A549 (cell line): ENCODE measurements at regions not wholly inside any gene's neighbourhood (a gene's known extent, or its start where the extent isn't known, plus 50 kb on each side); places are given as distances from the start of the nearest gene placed in this dataset.
A peak's percentile ranks its signal among the peaks of the same experiment; 100 is the strongest.

Experiments
- ATAC-seq, 2 experiments: fragments of 200-7000 bp in 1 of 2; fragments of >200 bp in 1 of 2; cut with Nextera tagmentation in 1 of 2; cut with Tn5 transposase in 1 of 2; 3 replicates each; pipeline versions ENCODE4 v1.8.0 to v1.9.1; 2018 to 2020; ENCODE audit warnings: mild to moderate bottlenecking in 1 of 2, moderate library complexity in 1 of 2
- CTCF ChIA-PET: fragments of 300-600 bp; sonication (Branson Sonifier 250); formaldehyde crosslinking; extraction: SDS; loops from one replicate; lab custom pipeline; 2021; ENCODE audit warnings: antibody characterized with exemption, inconsistent platforms; lab: Yijun Ruan, JAX
- POLR2A ChIA-PET: fragments of 350-600 bp; formaldehyde crosslinking; extraction: SDS; loops from one replicate; lab custom pipeline; 2021; ENCODE audit warnings: antibody characterized with exemption, inconsistent platforms; lab: Yijun Ruan, JAX
- DNase-seq, 2 experiments: peaks; one replicate each; pipeline versions ENCODE4 v3.0.0 to v3.0.0-alpha.2; 2011 to 2016; ENCODE audit warnings: low read depth in 1 of 2, low spot score in 1 of 2
- FAIRE-seq: peaks from 2 replicates; lab custom pipeline; 2011; peaks lifted over from hg19 to GRCh38; lab: Jason Lieb, UNC
- H3K27ac ChIP-seq, 2 experiments: fragments of >200 bp; sonication (Bioruptor Twin); formaldehyde crosslinking; 3 replicates each; pipeline ENCODE4 v1.5.1; 2016 to 2017
- H3K4me1 ChIP-seq: fragments of >200 bp; sonication (Bioruptor Twin); formaldehyde crosslinking; 3 replicates; pipeline ENCODE4 v1.6.1; 2016
- H3K4me2 ChIP-seq: fragments of >200 bp; sonication (Bioruptor Twin); formaldehyde crosslinking; 3 replicates; pipeline ENCODE4 v1.6.1; 2016
- H3K4me3 ChIP-seq: fragments of >200 bp; sonication (Bioruptor Twin); formaldehyde crosslinking; 3 replicates; pipeline ENCODE4 v1.5.1; 2016
- H3K9me3 ChIP-seq: fragments of >200 bp; sonication (Bioruptor Twin); formaldehyde crosslinking; 3 replicates; pipeline ENCODE4 v1.6.1; 2016
- BHLHE40 ChIP-seq: IDR thresholded peaks from 2 replicates; pipeline ENCODE4 v1.6.1; 2012; ENCODE audit warnings: low read depth, low read length, inconsistent platforms
- CBX8 ChIP-seq: fragments of 200-600 bp; sonication (generic); IDR thresholded peaks from 2 replicates; pipeline ENCODE4 v1.6.1; 2016
- CEBPB ChIP-seq, 2 experiments: fragments of >200 bp in 1 of 2; sonication (Bioruptor Twin) in 1 of 2; formaldehyde crosslinking in 1 of 2; IDR thresholded peaks; 2 replicates each; pipeline ENCODE4 v1.6.1; 2012 to 2016
- CHD4 ChIP-seq: fragments of 200-600 bp; sonication (generic); IDR thresholded peaks from 2 replicates; pipeline ENCODE4 v1.6.1; 2016; ENCODE audit warnings: antibody characterized with exemption, mild to moderate bottlenecking, borderline replicate concordance
- EHF ChIP-seq: fragments of 250-450 bp; sonication (Bioruptor Pico); IDR thresholded peaks from 2 replicates; pipeline ENCODE4 v1.5.0; 2020; ENCODE audit warnings: mild to moderate bottlenecking
- EHMT2 ChIP-seq: fragments of 200-600 bp; sonication (generic); IDR thresholded peaks from 2 replicates; pipeline ENCODE4 v1.6.1; 2016; ENCODE audit warnings: antibody characterized with exemption, low read depth, mild to moderate bottlenecking, moderate library complexity
- ESRRA ChIP-seq: fragments of 150-350 bp; IDR thresholded peaks from 2 replicates; pipeline ENCODE4 v1.6.1; 2014; ENCODE audit warnings: mild to moderate bottlenecking, low read length, borderline replicate concordance
- FOSL2 ChIP-seq, 2 experiments: fragments of 450-650 bp in 1 of 2; fragments of >200 bp in 1 of 2; sonication (Bioruptor Twin) in 1 of 2; formaldehyde crosslinking; IDR thresholded peaks; 2 replicates each; pipeline versions ENCODE4 v1.5.0 to v1.6.1; 2016 to 2020; ENCODE audit warnings: mild to moderate bottlenecking in 1 of 2, moderate library complexity in 1 of 2
- FOXS1 ChIP-seq: fragments of 250-450 bp; sonication (Bioruptor Pico); IDR thresholded peaks from 2 replicates; pipeline ENCODE4 v1.5.0; 2020; ENCODE audit warnings: mild to moderate bottlenecking, moderate library complexity
- JUNB ChIP-seq: fragments of >200 bp; sonication (Bioruptor Twin); formaldehyde crosslinking; IDR thresholded peaks from 2 replicates; pipeline ENCODE4 v1.6.1; 2016
- MAFK ChIP-seq: fragments of 450-650 bp; IDR thresholded peaks from 2 replicates; pipeline ENCODE4 v1.6.1; 2014; ENCODE audit not compliant: partially characterized antibody
- MAZ ChIP-seq: fragments of 150-350 bp; IDR thresholded peaks from 2 replicates; pipeline ENCODE4 v1.6.1; 2014; ENCODE audit warnings: antibody characterized with exemption, low read depth, low read length, borderline replicate concordance
- NFE2L2 ChIP-seq: fragments of 150-350 bp; conservative IDR thresholded peaks from 2 replicates; pipeline ENCODE4 v1.6.1; 2014; ENCODE audit warnings: low read length
- PBX3 ChIP-seq: IDR thresholded peaks from 2 replicates; pipeline ENCODE4 v1.6.1; 2012
- PHF8 ChIP-seq: fragments of 200-600 bp; sonication (generic); IDR thresholded peaks from 2 replicates; pipeline ENCODE4 v1.6.1; 2016; ENCODE audit warnings: low read depth, mild to moderate bottlenecking, antibody characterized with exemption, moderate library complexity, borderline replicate concordance
- RARB ChIP-seq: fragments of 250-450 bp; sonication (Bioruptor Pico); IDR thresholded peaks from 2 replicates; pipeline ENCODE4 v1.8.0; 2021; ENCODE audit warnings: mild to moderate bottlenecking, moderate library complexity
- RCOR1 ChIP-seq: fragments of 150-350 bp; IDR thresholded peaks from 2 replicates; pipeline ENCODE4 v1.6.1; 2014; ENCODE audit warnings: antibody characterized with exemption, low read length, low read depth
- REST ChIP-seq: fragments of 200-600 bp; sonication (generic); IDR thresholded peaks from 2 replicates; pipeline ENCODE4 v1.6.1; 2016; ENCODE audit warnings: antibody characterized with exemption, mild to moderate bottlenecking, moderate library complexity
- RNF2 ChIP-seq: fragments of 200-600 bp; sonication (generic); IDR thresholded peaks from 2 replicates; pipeline ENCODE4 v1.6.1; 2016; ENCODE audit warnings: low read depth, mild to moderate bottlenecking, antibody characterized with exemption, moderate library complexity, borderline replicate concordance
- TFCP2L1 ChIP-seq: fragments of 250-450 bp; sonication (Bioruptor Pico); IDR thresholded peaks from 2 replicates; pipeline ENCODE4 v1.5.0; 2021; ENCODE audit warnings: mild to moderate bottlenecking
- ZC3H11A ChIP-seq: fragments of 450-650 bp; IDR thresholded peaks from 2 replicates; pipeline ENCODE4 v1.6.1; 2014; ENCODE audit warnings: antibody characterized with exemption, mild to moderate bottlenecking
- ZFP36 ChIP-seq: fragments of 450-650 bp; IDR thresholded peaks from 2 replicates; pipeline ENCODE4 v1.6.1; 2014; ENCODE audit warnings: borderline replicate concordance; ENCODE audit not compliant: partially characterized antibody
- ZNF302 ChIP-seq: fragments of 250-450 bp; sonication (Bioruptor Pico); IDR thresholded peaks from 2 replicates; pipeline ENCODE4 v1.9.0; 2021; ENCODE audit warnings: inconsistent platforms, mild to moderate bottlenecking, moderate library complexity
- WGBS: methylation state at CpG from one replicate; pipeline ENCODE4 v1.1.6; 2017; ENCODE audit errors: missing lambda C conversion rate; 5-methylcytosine and 5-hydroxymethylcytosine counted together

- no peak overlapping the region for H3K27ac ChIP-seq
- no peak for ATAC-seq
- H3K4me3 ChIP-seq = no peak overlapping the region
- DNase-seq = no peak
- no peak for TF ChIP-seq MAZ
- TF ChIP-seq PHF8 = no peak
- peak; percentile 60 for TF ChIP-seq MAFK
- ChIA-PET CTCF (interaction anchor here (0.6 to 0.7 kb wide), 2 partner anchors 62 to 248 kb away, joined by 3 read pairs; no protein-coding TSS in a partner anchor), POLR2A (no interaction called here)
- no peak for FAIRE-seq
- WGBS = 92% methylated on average over 3 of the region's 3 CpGs
- H3K4me2 ChIP-seq = no peak overlapping the region
- peaks cover 5% of the 10 kb centered on the region; the same call in 1 of the 3 replicates for H3K4me1 ChIP-seq
- no peaks in the 10 kb centered on the region for H3K9me3 ChIP-seq
These were observed 119.0 kb upstream of the MGAT5 start for GRCh38 chr2:134134827-134135226.

- FAIRE-seq (no peak), DNase-seq (no peak), ATAC-seq (no peak)
- no peak overlapping the region for H3K4me2 ChIP-seq
- H3K4me3 ChIP-seq = no peak overlapping the region
- 77% methylated on average over 2 of the region's 2 CpGs for WGBS
- POLR2A ChIA-PET = no interaction called here
- no peaks in the 10 kb centered on the region for H3K9me3 ChIP-seq
- H3K4me1 ChIP-seq = peaks cover 10% of the 10 kb centered on the region; the same call in 1 of the 3 replicates
- H3K27ac ChIP-seq = no peak overlapping the region
- CTCF ChIA-PET = interaction anchor here (1.6 kb wide), 1 partner anchor 18 kb away, joined by 5 read pairs; no protein-coding TSS in a partner anchor
- TF ChIP-seq CEBPB (IDR thresholded peaks at IDR 0.05) = no peak
These were observed 118.1 kb upstream of the MGAT5 start for GRCh38 chr2:134135793-134136192.

GRCh38 chr2:134136731-134137130 is 117.1 kb upstream of the MGAT5 start:
- Histone ChIP-seq H3K4me1 (peaks cover 10% of the 10 kb centered on the region; the same call in 1 of the 3 replicates), H3K4me3 (no peak overlapping the region), H3K4me2 (no peak overlapping the region), H3K9me3 (no peaks in the 10 kb centered on the region), H3K27ac (no peak overlapping the region)
- FAIRE-seq (no peak), ATAC-seq (no peak), DNase-seq (no peak)
- WGBS = 58% methylated on average over 2 of the region's 2 CpGs
- ChIA-PET CTCF (interaction anchor here (0.6 to 1.6 kb wide), 2 partner anchors 18 to 767 kb away, joined by 3 to 5 read pairs; no protein-coding TSS in a partner anchor), POLR2A (no interaction called here)
- TF ChIP-seq NFE2L2 = no peak
- TF ChIP-seq RCOR1 = no peak
- TF ChIP-seq ESRRA = no peak
- no peak for TF ChIP-seq ZC3H11A
- no peak for TF ChIP-seq RARB (CRISPR knock-in tag)
- no peak for TF ChIP-seq CBX8
- TF ChIP-seq ZNF302 (CRISPR knock-in tag) = no peak
- no peak for TF ChIP-seq RNF2
- TF ChIP-seq CEBPB (IDR thresholded peaks at IDR 0.05) = no peak
- TF ChIP-seq EHF (CRISPR knock-in tag) = no peak
- no peak for TF ChIP-seq JUNB
- TF ChIP-seq CHD4 = no peak
- TF ChIP-seq TFCP2L1 (CRISPR knock-in tag) = no peak
- no peak for TF ChIP-seq FOXS1
- no peak for TF ChIP-seq EHMT2
- no peak for TF ChIP-seq FOSL2 (IDR thresholded peaks at IDR 0.05)
- no peak for TF ChIP-seq FOSL2 (CRISPR knock-in tag; IDR thresholded peaks at IDR 0.05)

- no peak for ATAC-seq
- FAIRE-seq = no peak
- TF ChIP-seq ZC3H11A (no peak), PBX3 (no peak), TFCP2L1 (CRISPR knock-in tag) (no peak), BHLHE40 (no peak), RARB (CRISPR knock-in tag) (no peak), ZFP36 (no peak), CEBPB (IDR thresholded peaks at IDR 0.05) (no peak), REST (no peak)
- CTCF ChIA-PET = interaction anchor here (1.6 kb wide), 1 partner anchor 19 kb away, joined by 5 read pairs; no protein-coding TSS in a partner anchor
- Histone ChIP-seq H3K4me3 (no peak overlapping the region), H3K4me2 (no peak overlapping the region), H3K4me1 (peaks cover 10% of the 10 kb centered on the region; the same call in 2 of the 3 replicates), H3K9me3 (no peaks in the 10 kb centered on the region), H3K27ac (no peak overlapping the region)
- POLR2A ChIA-PET = no interaction called here
- DNase-seq = no peak
- WGBS = 87% methylated on average over 5 of the region's 5 CpGs
These were observed 116.7 kb upstream of the MGAT5 start for GRCh38 chr2:134137182-134137611.
